K562 (cell line): ENCODE measurements at regions not wholly inside any gene's neighbourhood (a gene's known extent, or its start where the extent isn't known, plus 50 kb on each side); places are given as distances from the start of the nearest gene placed in this dataset.

Experiments used
- ATAC-seq: fragments of 200-7000 bp; cut with Tn5 transposase; 3 replicates; pipeline ENCODE4 v1.9.1; 2020; ENCODE audit warnings: moderate library complexity
- BruUV-seq: library from RNA; stranded (reverse); fragments of 400-500 nt; replicated peaks from 2 replicates; lab custom pipeline; 2021; lab: Mats Ljungman, UMichigan
- CTCF ChIA-PET: fragments of 300-600 bp; formaldehyde crosslinking; extraction: SDS; loops from one replicate; lab custom pipeline; 2021; ENCODE audit warnings: low intra/inter-chr PET ratio; lab: Yijun Ruan, JAX
- POLR2A ChIA-PET: fragments of 300-600, 350-650 bp; sonication (Branson Sonifier 250); formaldehyde crosslinking; extraction: SDS; loops from one replicate; lab custom pipeline; 2021; ENCODE audit warnings: antibody characterized with exemption, inconsistent platforms; lab: Yijun Ruan, JAX
- DNase-seq, 4 experiments: peaks; one replicate each; pipeline versions ENCODE4 v3.0.0 to v3.0.0-alpha.2; 2011 to 2018; ENCODE audit warnings: low spot score in 3 of 4, mixed read lengths in 3 of 4; ENCODE audit errors: extremely low read depth in 1 of 4
- FAIRE-seq: peaks from 2 replicates; lab custom pipeline; 2011; peaks lifted over from hg19 to GRCh38; lab: Jason Lieb, UNC
- H2AFZ ChIP-seq: 2 replicates; pipeline ENCODE4 v1.6.0; 2011; ENCODE audit warnings: low read depth, low read length, control low read depth, inconsistent platforms
- H3K27ac ChIP-seq: fragments of 200-600 bp; 3 replicates; pipeline ENCODE4 v1.8.0; 2011; ENCODE audit warnings: low read depth, mild to moderate bottlenecking, control low read depth, inconsistent platforms, low read length, moderate library complexity, mixed read lengths; ENCODE audit errors: extremely low read depth
- H3K27me3 ChIP-seq, 2 experiments: fragments of 300-600 bp in 1 of 2; 2 replicates in 1 of 2; 3 replicates in 1 of 2; pipeline versions ENCODE4 v1.6.0 to v1.8.0; 2011; ENCODE audit warnings: inconsistent platforms in 2 of 2, low read length in 2 of 2, mild to moderate bottlenecking in 1 of 2, mixed read lengths in 1 of 2, moderate library complexity in 1 of 2; ENCODE audit not compliant: control insufficient read depth in 2 of 2, insufficient read depth in 2 of 2
- H3K36me3 ChIP-seq: fragments of 300-600 bp; 3 replicates; pipeline ENCODE4 v1.8.0; 2011; ENCODE audit warnings: mild to moderate bottlenecking, low read length, inconsistent platforms; ENCODE audit not compliant: control insufficient read depth, insufficient read depth
- H3K4me1 ChIP-seq, 2 experiments: fragments of 200-600 bp in 1 of 2; replicated peaks in 1 of 2; 2 replicates in 1 of 2; 3 replicates in 1 of 2; pipeline versions ENCODE4 v1.5.1 to v1.8.0; 2011; ENCODE audit warnings: inconsistent platforms in 2 of 2, low read length in 2 of 2, mild to moderate bottlenecking in 1 of 2, mixed read lengths in 1 of 2, moderate library complexity in 1 of 2; ENCODE audit not compliant: control insufficient read depth in 2 of 2, insufficient read depth in 2 of 2
- H3K4me2 ChIP-seq: 2 replicates; pipeline ENCODE4 v1.6.1; 2011; ENCODE audit warnings: low read length, control low read depth, inconsistent platforms, mixed read lengths; ENCODE audit not compliant: insufficient read depth
- H3K4me3 ChIP-seq: fragments of 200-600 bp; sonication (generic), shearing (Covaris generic); 2 replicates; pipeline ENCODE4 v1.5.1; 2016; ENCODE audit warnings: control low read depth, inconsistent platforms
- H3K79me2 ChIP-seq: fragments of 200-600 bp; 3 replicates; pipeline ENCODE4 v1.8.0; 2011; ENCODE audit warnings: low read length, inconsistent platforms; ENCODE audit not compliant: control insufficient read depth, insufficient read depth
- H3K9ac ChIP-seq, 2 experiments: 2 replicates each; pipeline versions ENCODE4 v1.6.0 to v1.6.1; 2011; ENCODE audit warnings: low read depth in 2 of 2, low read length in 2 of 2, control low read depth in 1 of 2, inconsistent platforms in 1 of 2, mild to moderate bottlenecking in 1 of 2, mixed read lengths in 1 of 2; ENCODE audit not compliant: insufficient read depth in 1 of 2
- H3K9me1 ChIP-seq: one replicate; pipeline ENCODE4 v1.6.0; 2011; ENCODE audit warnings: inconsistent platforms, mild to moderate bottlenecking, low read length, moderate library complexity; ENCODE audit not compliant: control insufficient read depth, insufficient read depth
- H3K9me3 ChIP-seq: replicated peaks from 2 replicates; pipeline ENCODE4 v1.5.1; 2011; ENCODE audit warnings: low read depth, low read length, inconsistent platforms; ENCODE audit not compliant: control insufficient read depth, insufficient read depth
- H4K20me1 ChIP-seq: replicated peaks from 2 replicates; pipeline ENCODE4 v1.6.1; 2011; ENCODE audit warnings: low read length, inconsistent platforms, mixed read lengths; ENCODE audit not compliant: control insufficient read depth, insufficient read depth
- ARID2 ChIP-seq: fragments of 450-650 bp; IDR thresholded peaks from 2 replicates; pipeline ENCODE4 v1.6.1; 2017; ENCODE audit warnings: antibody characterized with exemption, mild to moderate bottlenecking
- ELF1 ChIP-seq: fragments of 200-800 bp; sonication (Bioruptor generic); IDR thresholded peaks from 2 replicates; pipeline ENCODE4 v1.6.1; 2016; ENCODE audit warnings: missing genetic modification characterization, missing compliant biosample characterization
- ESRRB ChIP-seq: fragments of 250-450 bp; sonication (Bioruptor Pico); IDR thresholded peaks from 2 replicates; pipeline ENCODE4 v1.5.0; 2020; ENCODE audit warnings: mild to moderate bottlenecking, moderate library complexity, borderline replicate concordance
- EWSR1 ChIP-seq: fragments of 450-650 bp; IDR thresholded peaks from 2 replicates; pipeline ENCODE4 v1.6.1; 2018; ENCODE audit warnings: borderline replicate concordance, mild to moderate bottlenecking, low read depth, moderate library complexity; ENCODE audit not compliant: partially characterized antibody
- GABPB1 ChIP-seq: sonication (generic); formaldehyde crosslinking; IDR thresholded peaks from 2 replicates; pipeline ENCODE4 v1.8.0; 2022; ENCODE audit warnings: mild to moderate bottlenecking, missing genetic modification reagents
- GATAD2A ChIP-seq: fragments of 450-650 bp; IDR thresholded peaks from 2 replicates; pipeline ENCODE4 v1.6.1; 2017
- HDAC3 ChIP-seq: fragments of 450-650 bp; IDR thresholded peaks from 2 replicates; pipeline ENCODE4 v1.6.1; 2018; ENCODE audit warnings: borderline replicate concordance, mild to moderate bottlenecking, moderate library complexity; ENCODE audit not compliant: partially characterized antibody
- HMG20B ChIP-seq: fragments of 250-450 bp; sonication (Bioruptor Pico); IDR thresholded peaks from 2 replicates; pipeline ENCODE4 v1.5.0; 2021; ENCODE audit warnings: mild to moderate bottlenecking
- HOXB6 ChIP-seq: fragments of 250-450 bp; sonication (Bioruptor Pico); IDR thresholded peaks from 2 replicates; pipeline ENCODE4 v1.5.1; 2022; ENCODE audit warnings: mild to moderate bottlenecking, borderline replicate concordance
- PHF20 ChIP-seq: fragments of 450-650 bp; IDR thresholded peaks from 2 replicates; pipeline ENCODE4 v1.6.1; 2018; ENCODE audit not compliant: partially characterized antibody
- RBM34 ChIP-seq: fragments of 200-400 bp; formaldehyde crosslinking; IDR thresholded peaks from 2 replicates; pipeline ENCODE4 v1.6.1; 2018; ENCODE audit warnings: low read length, borderline replicate concordance; ENCODE audit not compliant: insufficient read depth
- SIRT6 ChIP-seq: IDR thresholded peaks from one replicate; pipeline ENCODE4 v1.6.1; 2012; ENCODE audit warnings: low read depth, mild to moderate bottlenecking, control low read depth, inconsistent platforms, low read length, moderate library complexity
- SNRNP70 ChIP-seq: fragments of 200-400 bp; formaldehyde crosslinking; optimal IDR thresholded peaks from 2 replicates; pipeline ENCODE3; 2017; ENCODE audit warnings: low read depth, low read length
- SRSF9 ChIP-seq: fragments of 200-400 bp; formaldehyde crosslinking; IDR thresholded peaks from 2 replicates; pipeline ENCODE4 v1.6.1; 2017; ENCODE audit warnings: low read depth, low read length, borderline replicate concordance
- ZNF175 ChIP-seq: fragments of 200-800 bp; sonication (Bioruptor generic); IDR thresholded peaks from 2 replicates; pipeline ENCODE4 v1.6.1; 2016; ENCODE audit warnings: low read depth, mild to moderate bottlenecking, missing genetic modification characterization, missing compliant biosample characterization
- ZNF75A ChIP-seq: fragments of 450-650 bp; formaldehyde crosslinking; IDR thresholded peaks from 2 replicates; pipeline ENCODE4 v1.4.0; 2020; ENCODE audit warnings: mild to moderate bottlenecking
- ZNF77 ChIP-seq: fragments of 250-450 bp; sonication (Bioruptor Pico); IDR thresholded peaks from 2 replicates; pipeline ENCODE4 v1.5.0; 2020
- WGBS: fragments of 100-300 bp; shearing (Covaris generic); methylation state at CpG from one replicate; pipeline ENCODE4 v1.1.6; 2016; ENCODE audit warnings: low coverage, mixed read lengths; ENCODE audit not compliant: insufficient coverage; ENCODE audit errors: missing lambda C conversion rate; 5-methylcytosine and 5-hydroxymethylcytosine counted together
- in situ Hi-C: fragments of 300-500 bp; cut with MboI; formaldehyde crosslinking; loops from 4 replicates; pipeline ENCODE4 v1.15.0; 2018; ENCODE audit warnings: inconsistent platforms, mixed read lengths
- intact Hi-C: fragments of 100-400 bp; cut with micrococcal nuclease; formaldehyde crosslinking; loops from 2 replicates; pipeline ENCODE4 v1.14.2; 2022
- TF ChIP-seq, protein P1 (sequence below), 2 experiments: fragments of 450-650 bp; IDR thresholded peaks; 2 replicates each; pipeline ENCODE4 v1.6.1; 2018; ENCODE audit warnings: mild to moderate bottlenecking in 2 of 2, low read depth in 1 of 2; ENCODE audit not compliant: partially characterized antibody in 2 of 2

DNA sequence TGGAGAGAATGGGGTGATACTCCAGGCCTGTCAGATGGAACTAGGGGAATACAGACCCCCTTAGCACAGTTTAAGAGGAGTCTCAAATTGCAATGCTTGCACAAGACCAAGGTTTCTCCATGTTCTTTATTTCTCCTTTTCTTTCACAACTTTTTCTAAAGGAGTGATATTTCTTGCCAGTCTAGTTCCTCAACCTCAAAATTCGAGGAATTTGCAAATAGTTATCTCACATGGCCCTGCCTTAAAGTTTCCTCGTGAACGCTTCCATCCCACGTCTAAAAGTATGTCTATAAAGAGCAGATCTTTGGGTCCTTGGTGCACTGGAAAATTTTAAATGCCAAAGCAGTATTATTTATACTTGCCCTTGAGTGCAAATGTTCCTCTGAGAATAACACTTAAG, 373.8 kb upstream of the KLF4 start (continued):
- no peak for TF ChIP-seq ZNF75A
- no peak for TF ChIP-seq GATAD2A
- no peak for TF ChIP-seq GABPB1
- TF ChIP-seq EWSR1, result no peak
- no peak for TF ChIP-seq PHF20
- TF ChIP-seq, protein P1, sequence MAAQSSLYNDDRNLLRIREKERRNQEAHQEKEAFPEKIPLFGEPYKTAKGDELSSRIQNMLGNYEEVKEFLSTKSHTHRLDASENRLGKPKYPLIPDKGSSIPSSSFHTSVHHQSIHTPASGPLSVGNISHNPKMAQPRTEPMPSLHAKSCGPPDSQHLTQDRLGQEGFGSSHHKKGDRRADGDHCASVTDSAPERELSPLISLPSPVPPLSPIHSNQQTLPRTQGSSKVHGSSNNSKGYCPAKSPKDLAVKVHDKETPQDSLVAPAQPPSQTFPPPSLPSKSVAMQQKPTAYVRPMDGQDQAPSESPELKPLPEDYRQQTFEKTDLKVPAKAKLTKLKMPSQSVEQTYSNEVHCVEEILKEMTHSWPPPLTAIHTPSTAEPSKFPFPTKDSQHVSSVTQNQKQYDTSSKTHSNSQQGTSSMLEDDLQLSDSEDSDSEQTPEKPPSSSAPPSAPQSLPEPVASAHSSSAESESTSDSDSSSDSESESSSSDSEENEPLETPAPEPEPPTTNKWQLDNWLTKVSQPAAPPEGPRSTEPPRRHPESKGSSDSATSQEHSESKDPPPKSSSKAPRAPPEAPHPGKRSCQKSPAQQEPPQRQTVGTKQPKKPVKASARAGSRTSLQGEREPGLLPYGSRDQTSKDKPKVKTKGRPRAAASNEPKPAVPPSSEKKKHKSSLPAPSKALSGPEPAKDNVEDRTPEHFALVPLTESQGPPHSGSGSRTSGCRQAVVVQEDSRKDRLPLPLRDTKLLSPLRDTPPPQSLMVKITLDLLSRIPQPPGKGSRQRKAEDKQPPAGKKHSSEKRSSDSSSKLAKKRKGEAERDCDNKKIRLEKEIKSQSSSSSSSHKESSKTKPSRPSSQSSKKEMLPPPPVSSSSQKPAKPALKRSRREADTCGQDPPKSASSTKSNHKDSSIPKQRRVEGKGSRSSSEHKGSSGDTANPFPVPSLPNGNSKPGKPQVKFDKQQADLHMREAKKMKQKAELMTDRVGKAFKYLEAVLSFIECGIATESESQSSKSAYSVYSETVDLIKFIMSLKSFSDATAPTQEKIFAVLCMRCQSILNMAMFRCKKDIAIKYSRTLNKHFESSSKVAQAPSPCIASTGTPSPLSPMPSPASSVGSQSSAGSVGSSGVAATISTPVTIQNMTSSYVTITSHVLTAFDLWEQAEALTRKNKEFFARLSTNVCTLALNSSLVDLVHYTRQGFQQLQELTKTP (IDR thresholded peaks at IDR 0.05; ENCODE audit: low read depth in 1 of 2, partially characterized antibody in 2 of 2), result no peak

DNA sequence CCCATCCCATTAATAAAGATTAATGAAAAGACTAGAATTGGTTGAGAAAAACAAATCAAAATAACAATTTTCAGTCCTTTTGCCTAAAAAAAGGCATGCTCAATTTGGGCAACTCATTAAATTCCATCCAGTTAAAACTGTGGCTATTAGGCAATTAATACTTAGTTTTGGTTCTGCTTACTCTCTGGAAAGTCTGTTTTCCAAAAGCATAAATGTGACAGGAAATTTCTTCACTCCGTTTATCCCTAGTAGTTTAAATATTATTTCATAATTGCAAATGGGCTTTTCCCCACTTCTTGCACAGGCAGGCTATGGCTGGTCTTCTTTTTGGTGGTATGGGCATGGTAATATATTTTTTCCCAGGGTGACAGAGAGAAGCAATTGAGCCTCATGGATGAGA, 373.3 kb upstream of the KLF4 start:
- POLR2A ChIA-PET, result no interaction called here

More for the DNA sequence above, 373.3 kb upstream of the KLF4 start:
- no peak for TF ChIP-seq ZNF77 (CRISPR knock-in tag)
- no peak for TF ChIP-seq ARID2
- no peak for TF ChIP-seq SNRNP70
- no peak for TF ChIP-seq SIRT6
- no peak for TF ChIP-seq SRSF9
- TF ChIP-seq HMG20B (CRISPR knock-in tag), result no peak
- no peak for TF ChIP-seq ELF1 (tag)
- no peak for TF ChIP-seq RBM34
- no peak for TF ChIP-seq ZNF175 (CRISPR knock-in tag)
- no peak for TF ChIP-seq HOXB6 (CRISPR knock-in tag)
- TF ChIP-seq ESRRB, result no peak
- no peak for TF ChIP-seq HDAC3
- DNase-seq (no peak), ATAC-seq (no peak), FAIRE-seq (no peak)
- no peaks in the 10 kb centered on the region for H3K9me3 ChIP-seq
- in situ Hi-C loops, result no loop called here
- 0% methylated on average over 1 of the region's 1 CpG for WGBS
- no peaks in the 10 kb centered on the region for H3K4me1 ChIP-seq
- H3K9me1 ChIP-seq, result no peaks in the 10 kb centered on the region
- H3K27ac ChIP-seq, result no peak overlapping the region
- no peak overlapping the region for H3K4me3 ChIP-seq
- H3K27me3 ChIP-seq, result peaks cover 0 to 7% of the 10 kb centered on the region in 2 experiments; a peak in 1 of 5 replicates
- no peak overlapping the region for H2AFZ ChIP-seq
- H3K36me3 ChIP-seq, result no peaks in the 10 kb centered on the region
- CTCF ChIA-PET, result no interaction called here
- no peak overlapping the region for H3K4me2 ChIP-seq
- H4K20me1 ChIP-seq, result no peaks in the 10 kb centered on the region
- BruUV-seq, result no TSS peak
- H3K79me2 ChIP-seq, result no peaks in the 10 kb centered on the region
- H3K9ac ChIP-seq, result no peak overlapping the region
- intact Hi-C loops, result no loop called here
